Caco-2 (cell line): ENCODE measurements at regions not wholly inside any gene's neighbourhood (a gene's known extent, or its start where the extent isn't known, plus 50 kb on each side); places are given as distances from the start of the nearest gene placed in this dataset.

Experiments
- BruUV-seq: library from RNA; stranded (reverse); fragments of 400-500 nt; replicated peaks from 2 replicates; lab custom pipeline; 2021; lab: Mats Ljungman, UMichigan
- CTCF ChIA-PET: fragments of 300-600 bp; sonication (Branson Sonifier 250); formaldehyde crosslinking; loops from one replicate; lab custom pipeline; 2022; ENCODE audit warnings: antibody characterized with exemption; lab: Charles Lee
- POLR2A ChIA-PET: fragments of 300-600 bp; sonication (Branson Sonifier 250); formaldehyde crosslinking; loops from one replicate; lab custom pipeline; 2022; ENCODE audit warnings: antibody characterized with exemption; lab: Charles Lee
- DNase-seq, 2 experiments: peaks; one replicate each; pipeline versions ENCODE4 v3.0.0 to v3.0.0-alpha.2; 2020 to 2022
- H3K27me3 ChIP-seq: replicated peaks from 2 replicates; pipeline ENCODE4 v1.6.0; 2011; ENCODE audit warnings: low read length; ENCODE audit not compliant: control insufficient read depth, insufficient read depth
- H3K36me3 ChIP-seq: 2 replicates; pipeline ENCODE4 v1.5.1; 2011; ENCODE audit warnings: low read length; ENCODE audit not compliant: control insufficient read depth, insufficient read depth
- H3K4me1 ChIP-seq: fragments of 250-450 bp; sonication (Bioruptor Pico); 2 replicates; pipeline ENCODE4 v1.5.1; 2020; ENCODE audit warnings: mild to moderate bottlenecking
- H3K4me3 ChIP-seq: 2 replicates; pipeline ENCODE4 v1.5.1; 2011; ENCODE audit warnings: low read depth, mild to moderate bottlenecking, control low read depth, low read length
- H3K9me3 ChIP-seq: fragments of 250-450 bp; sonication (Bioruptor Pico); 2 replicates; pipeline ENCODE4 v1.5.1; 2020; ENCODE audit warnings: mild to moderate bottlenecking, moderate library complexity
- H3K27ac Mint-ChIP-seq: one replicate; pipeline ENCODE4 v1.8.0; 2022; ENCODE audit warnings: mixed read lengths; ENCODE audit not compliant: unreplicated experiment
- H3K27me3 Mint-ChIP-seq: one replicate; pipeline ENCODE4 v1.8.0; 2022; ENCODE audit warnings: mixed read lengths; ENCODE audit not compliant: insufficient read depth, unreplicated experiment
- H3K36me3 Mint-ChIP-seq: one replicate; pipeline ENCODE4 v1.8.0; 2022; ENCODE audit warnings: mild to moderate bottlenecking, mixed read lengths; ENCODE audit not compliant: insufficient read depth, unreplicated experiment
- H3K4me1 Mint-ChIP-seq: one replicate; pipeline ENCODE4 v1.8.0; 2022; ENCODE audit warnings: low read depth, mixed read lengths; ENCODE audit not compliant: unreplicated experiment
- H3K4me3 Mint-ChIP-seq: one replicate; pipeline ENCODE4 v1.8.0; 2022; ENCODE audit warnings: mild to moderate bottlenecking, moderate library complexity, mixed read lengths; ENCODE audit not compliant: unreplicated experiment
- H3K9me3 Mint-ChIP-seq: one replicate; pipeline ENCODE4 v1.8.0; 2022; ENCODE audit warnings: mixed read lengths; ENCODE audit not compliant: unreplicated experiment
- intact Hi-C: fragments of 100-400 bp; cut with micrococcal nuclease; formaldehyde crosslinking; loops from one replicate; pipeline ENCODE4 v1.10.0; 2022; ENCODE audit not compliant: unreplicated experiment
- TF ChIP-seq, protein P1 (sequence below), 2 experiments: fragments of 200-600 bp in 1 of 2; IDR thresholded peaks; 1 replicate in 1 of 2; 2 replicates in 1 of 2; pipeline versions ENCODE4 v1.5.1 to v1.8.0; 2011 to 2022; ENCODE audit warnings: antibody characterized with exemption in 1 of 2, control low read depth in 1 of 2, inconsistent platforms in 1 of 2, low read depth in 1 of 2, low read length in 1 of 2, mild to moderate bottlenecking in 1 of 2, moderate library complexity in 1 of 2; ENCODE audit not compliant: insufficient read depth in 1 of 2, severe bottlenecking in 1 of 2, unreplicated experiment in 1 of 2

- Histone ChIP-seq H3K4me1 (0 out of 2 replicates have a peak, but pooled peaks cover 5% of the 10 kb centered on the region), H3K4me3 (no peak overlapping the region), H3K9me3 (no peaks in the 10 kb centered on the region), H3K27me3 (no peaks in the 10 kb centered on the region), H3K36me3 (no peaks in the 10 kb centered on the region)
- no peak for DNase-seq
- Mint-ChIP-seq H3K27ac (no peak overlapping the region), H3K36me3 (no peaks in the 10 kb centered on the region), H3K9me3 (no peaks in the 10 kb centered on the region), H3K27me3 (no peaks in the 10 kb centered on the region), H3K4me3 (no peak overlapping the region), H3K4me1 (peaks cover 11% of the 10 kb centered on the region)
- POLR2A ChIA-PET: interaction anchor here (0.7 kb wide), 1 partner anchor 23 kb away, joined by 4 read pairs; no protein-coding TSS in a partner anchor
- CTCF ChIA-PET: no interaction called here
- TF ChIP-seq, protein P1, sequence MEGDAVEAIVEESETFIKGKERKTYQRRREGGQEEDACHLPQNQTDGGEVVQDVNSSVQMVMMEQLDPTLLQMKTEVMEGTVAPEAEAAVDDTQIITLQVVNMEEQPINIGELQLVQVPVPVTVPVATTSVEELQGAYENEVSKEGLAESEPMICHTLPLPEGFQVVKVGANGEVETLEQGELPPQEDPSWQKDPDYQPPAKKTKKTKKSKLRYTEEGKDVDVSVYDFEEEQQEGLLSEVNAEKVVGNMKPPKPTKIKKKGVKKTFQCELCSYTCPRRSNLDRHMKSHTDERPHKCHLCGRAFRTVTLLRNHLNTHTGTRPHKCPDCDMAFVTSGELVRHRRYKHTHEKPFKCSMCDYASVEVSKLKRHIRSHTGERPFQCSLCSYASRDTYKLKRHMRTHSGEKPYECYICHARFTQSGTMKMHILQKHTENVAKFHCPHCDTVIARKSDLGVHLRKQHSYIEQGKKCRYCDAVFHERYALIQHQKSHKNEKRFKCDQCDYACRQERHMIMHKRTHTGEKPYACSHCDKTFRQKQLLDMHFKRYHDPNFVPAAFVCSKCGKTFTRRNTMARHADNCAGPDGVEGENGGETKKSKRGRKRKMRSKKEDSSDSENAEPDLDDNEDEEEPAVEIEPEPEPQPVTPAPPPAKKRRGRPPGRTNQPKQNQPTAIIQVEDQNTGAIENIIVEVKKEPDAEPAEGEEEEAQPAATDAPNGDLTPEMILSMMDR (IDR thresholded peaks at IDR 0.05; ENCODE audit: insufficient read depth in 1 of 2, low read depth in 1 of 2, low read length in 1 of 2, severe bottlenecking in 1 of 2, unreplicated experiment in 1 of 2): no peak
- BruUV-seq: no TSS peak
- intact Hi-C loops: no loop called here
Measured at GRCh38 chr20:10770753-10771152, 97.0 kb upstream of the JAG1 start.

- H3K4me3 Mint-ChIP-seq: no peak overlapping the region
- BruUV-seq: no TSS peak
Measured at GRCh38 chr20:10771435-10772140, 97.8 kb upstream of the JAG1 start.

DNA sequence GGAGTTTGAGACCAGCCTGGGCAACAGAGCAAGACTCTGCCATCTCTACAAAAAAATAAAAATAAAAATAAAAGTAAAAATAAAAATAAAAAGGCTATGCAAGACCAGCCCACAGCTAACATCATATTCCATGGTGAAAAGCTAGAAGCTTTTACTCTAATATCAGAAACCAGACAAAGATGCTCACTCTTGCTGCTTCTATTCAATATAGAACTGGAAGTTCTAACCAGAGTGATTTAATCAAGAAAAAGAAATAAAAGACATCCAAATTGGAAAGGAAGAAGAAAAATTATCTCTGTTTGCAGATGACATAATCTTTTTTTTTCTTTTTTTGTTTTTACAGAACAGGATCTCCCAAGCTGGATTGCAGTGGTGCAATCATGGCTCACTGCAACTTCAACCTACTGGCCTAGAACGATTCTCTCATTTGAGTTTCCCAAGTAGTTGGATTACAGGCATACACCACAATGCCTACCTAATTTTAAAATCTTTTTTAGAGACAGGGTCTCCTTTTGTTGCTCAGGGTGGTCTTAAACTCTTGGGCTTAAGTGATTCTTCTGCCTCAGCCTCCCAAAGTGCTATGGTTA lies 100.7 kb upstream of the JAG1 start:
- TF ChIP-seq, protein P1 (IDR thresholded peaks at IDR 0.05; ENCODE audit: insufficient read depth in 1 of 2, low read depth in 1 of 2, low read length in 1 of 2, severe bottlenecking in 1 of 2, unreplicated experiment in 1 of 2): no peak
- Mint-ChIP-seq H3K4me1 (peaks cover 11% of the 10 kb centered on the region), H3K36me3 (no peaks in the 10 kb centered on the region), H3K27me3 (no peaks in the 10 kb centered on the region), H3K9me3 (no peaks in the 10 kb centered on the region), H3K27ac (no peak overlapping the region), H3K4me3 (no peak overlapping the region)
- intact Hi-C loops: no loop called here
- Histone ChIP-seq H3K4me3 (no peak overlapping the region), H3K36me3 (no peaks in the 10 kb centered on the region), H3K4me1 (0 out of 2 replicates have a peak, but pooled peaks cover 5% of the 10 kb centered on the region), H3K9me3 (no peaks in the 10 kb centered on the region), H3K27me3 (no peaks in the 10 kb centered on the region)
- BruUV-seq: no TSS peak
- ChIA-PET POLR2A (no interaction called here), CTCF (no interaction called here)
- no peak for DNase-seq

More at GRCh38 chr20:10771435-10772140, 97.8 kb upstream of the JAG1 start:
- intact Hi-C loops: no loop called here
- Histone ChIP-seq H3K4me3 (no peak overlapping the region), H3K27me3 (no peaks in the 10 kb centered on the region), H3K9me3 (no peaks in the 10 kb centered on the region), H3K4me1 (0 out of 2 replicates have a peak, but pooled peaks cover 5% of the 10 kb centered on the region), H3K36me3 (no peaks in the 10 kb centered on the region)
- no peaks in the 10 kb centered on the region for H3K36me3 Mint-ChIP-seq
- ChIA-PET POLR2A (no interaction called here), CTCF (no interaction called here)
- DNase-seq: no peak
- H3K27me3 Mint-ChIP-seq: no peaks in the 10 kb centered on the region
- peaks cover 11% of the 10 kb centered on the region for H3K4me1 Mint-ChIP-seq
- H3K27ac Mint-ChIP-seq: no peak overlapping the region
- no peaks in the 10 kb centered on the region for H3K9me3 Mint-ChIP-seq
- TF ChIP-seq, protein P1 (IDR thresholded peaks at IDR 0.05; ENCODE audit: insufficient read depth in 1 of 2, low read depth in 1 of 2, low read length in 1 of 2, severe bottlenecking in 1 of 2, unreplicated experiment in 1 of 2): no peak
